ENCODE measurements at regions not wholly inside any gene's neighbourhood (a gene's known extent, or its start where the extent isn't known, plus 50 kb on each side); places are given as distances from the start of the nearest gene placed in this dataset.

DNA sequence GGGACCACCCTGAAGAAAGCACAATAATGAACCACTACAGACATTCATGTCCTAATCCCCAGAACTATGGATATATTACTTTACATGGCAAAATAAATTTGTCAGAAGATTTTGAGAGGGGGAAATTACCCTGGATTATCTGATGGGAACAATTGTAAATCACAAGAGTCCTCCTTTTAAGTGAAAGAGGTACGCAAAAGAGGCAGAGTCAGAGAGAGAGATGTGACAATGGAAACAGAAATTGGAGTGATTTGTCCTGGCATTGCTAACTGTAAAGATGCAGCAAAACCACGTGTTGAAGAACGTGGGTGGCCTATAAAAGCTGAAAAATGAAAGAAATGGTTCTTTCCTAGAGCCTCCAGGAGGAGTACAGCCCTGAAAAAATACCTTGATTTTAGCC is 1121.4 kb upstream of the ALCAM start:
- no peak overlapping the region for H2BK120ac ChIP-seq (ENCODE audit: low read depth, low read length, poor library complexity, severe bottlenecking)
- H3K27ac Mint-ChIP-seq: no peak overlapping the region
- H3K36me3 Mint-ChIP-seq (ENCODE audit: insufficient read depth in 1 of 3, low read depth in 3 of 3): peaks cover 2 to 12% (median 4%) of the 10 kb centered on the region in 3 experiments; a peak in 5 of 7 replicates
- H3K23me2 ChIP-seq (ENCODE audit: insufficient read length, low read depth, low read length, poor library complexity, severe bottlenecking): no peaks in the 10 kb centered on the region
- H3K18ac ChIP-seq (ENCODE audit: insufficient read length, low read depth, low read length): no peak overlapping the region
- H3K27me3 ChIP-seq (ENCODE audit: insufficient read depth, low read length): no peaks in the 10 kb centered on the region
- H3K4me3 Mint-ChIP-seq: no peak overlapping the region
- no peak overlapping the region for H2BK15ac ChIP-seq (ENCODE audit: low read depth, low read length)
- H2AK5ac ChIP-seq (ENCODE audit: insufficient read length, low read length): no peak overlapping the region
- no peak overlapping the region for H3K9ac ChIP-seq (ENCODE audit: extremely low read depth, insufficient read length, low read length)
- no peak for DNase-seq
- H3K23ac ChIP-seq (ENCODE audit: insufficient read length, low read depth, low read length): no peak overlapping the region
- H3K27ac ChIP-seq (ENCODE audit: insufficient read length, low read depth, low read length): no peak overlapping the region
- no peaks in the 10 kb centered on the region for H3K79me2 ChIP-seq (ENCODE audit: insufficient read depth, low read length)
- no peak overlapping the region for H3K4ac ChIP-seq (ENCODE audit: low read depth, low read length)
- TF ChIP-seq, protein P1, sequence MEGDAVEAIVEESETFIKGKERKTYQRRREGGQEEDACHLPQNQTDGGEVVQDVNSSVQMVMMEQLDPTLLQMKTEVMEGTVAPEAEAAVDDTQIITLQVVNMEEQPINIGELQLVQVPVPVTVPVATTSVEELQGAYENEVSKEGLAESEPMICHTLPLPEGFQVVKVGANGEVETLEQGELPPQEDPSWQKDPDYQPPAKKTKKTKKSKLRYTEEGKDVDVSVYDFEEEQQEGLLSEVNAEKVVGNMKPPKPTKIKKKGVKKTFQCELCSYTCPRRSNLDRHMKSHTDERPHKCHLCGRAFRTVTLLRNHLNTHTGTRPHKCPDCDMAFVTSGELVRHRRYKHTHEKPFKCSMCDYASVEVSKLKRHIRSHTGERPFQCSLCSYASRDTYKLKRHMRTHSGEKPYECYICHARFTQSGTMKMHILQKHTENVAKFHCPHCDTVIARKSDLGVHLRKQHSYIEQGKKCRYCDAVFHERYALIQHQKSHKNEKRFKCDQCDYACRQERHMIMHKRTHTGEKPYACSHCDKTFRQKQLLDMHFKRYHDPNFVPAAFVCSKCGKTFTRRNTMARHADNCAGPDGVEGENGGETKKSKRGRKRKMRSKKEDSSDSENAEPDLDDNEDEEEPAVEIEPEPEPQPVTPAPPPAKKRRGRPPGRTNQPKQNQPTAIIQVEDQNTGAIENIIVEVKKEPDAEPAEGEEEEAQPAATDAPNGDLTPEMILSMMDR (conservative IDR thresholded peaks at IDR 0.05): no peak
- no peak overlapping the region for H3K4me2 ChIP-seq (ENCODE audit: insufficient read depth, insufficient read length, low read length)
- no peak overlapping the region for H3K56ac ChIP-seq (ENCODE audit: insufficient read length, low read depth, low read length)
- no peak overlapping the region for H3T11ph ChIP-seq (ENCODE audit: low read length)
- peaks cover 7 to 9% of the 10 kb centered on the region in 2 experiments for H3K4me1 Mint-ChIP-seq
- no peaks in the 10 kb centered on the region for H3K9me3 ChIP-seq (ENCODE audit: control insufficient read depth, low read depth, low read length)
- H4K5ac ChIP-seq (ENCODE audit: insufficient read length, low read depth, low read length): no peak overlapping the region
- H3K79me1 ChIP-seq (ENCODE audit: insufficient read depth, low read depth, low read length, poor library complexity, severe bottlenecking): no peaks in the 10 kb centered on the region
- H3K4me1 ChIP-seq (ENCODE audit: insufficient read depth, low read length): no peaks in the 10 kb centered on the region
- H3K14ac ChIP-seq (ENCODE audit: insufficient read depth, low read length): no peak overlapping the region
- no peak overlapping the region for H2BK12ac ChIP-seq (ENCODE audit: insufficient read length, low read depth, low read length)
- WGBS (ENCODE audit: extremely low coverage, insufficient read length, low lambda C conversion rate): no CpG with 5 or more reads among the region's 3 CpGs
- H4K91ac ChIP-seq (ENCODE audit: insufficient read length, low read depth, low read length): no peak overlapping the region
- no peaks in the 10 kb centered on the region for H3K27me3 Mint-ChIP-seq (ENCODE audit: low read depth)
- H2AFZ ChIP-seq (ENCODE audit: low read length): no peak overlapping the region
- no peak overlapping the region for H4K8ac ChIP-seq (replicated peaks; ENCODE audit: insufficient read length, low read depth, low read length)
- H4K20me1 ChIP-seq (ENCODE audit: control insufficient read depth, insufficient read depth, insufficient read length): no peaks in the 10 kb centered on the region
- H3K9me3 Mint-ChIP-seq: peaks cover 5 to 10% of the 10 kb centered on the region in 2 experiments
- H2BK20ac ChIP-seq (ENCODE audit: low read depth, low read length, poor library complexity, severe bottlenecking): no peak overlapping the region
- H2BK5ac ChIP-seq (ENCODE audit: insufficient read length, low read length): no peak overlapping the region
